IMR-90 (cell line): ENCODE measurements at regions not wholly inside any gene's neighbourhood (a gene's known extent, or its start where the extent isn't known, plus 50 kb on each side); places are given as distances from the start of the nearest gene placed in this dataset.

ENCODE experiments used
- ATAC-seq: fragments of 200-7000 bp; cut with Tn5 transposase; 2 replicates; pipeline ENCODE4 v1.9.1; 2020; ENCODE audit warnings: low read depth, mild to moderate bottlenecking, moderate library complexity
- BruUV-seq: library from RNA; stranded (reverse); fragments of 400-500 nt; replicated peaks from 2 replicates; lab custom pipeline; 2021; lab: Mats Ljungman, UMichigan
- CTCF ChIA-PET: fragments of 300-600 bp; formaldehyde crosslinking; extraction: SDS; loops from one replicate; lab custom pipeline; 2021; ENCODE audit warnings: antibody characterized with exemption; lab: Yijun Ruan, JAX
- POLR2A ChIA-PET: fragments of 300-600 bp; sonication (Branson Sonifier 250); formaldehyde crosslinking; loops from one replicate; lab custom pipeline; 2022; ENCODE audit warnings: antibody characterized with exemption; ENCODE audit not compliant: unreplicated experiment; lab: Charles Lee
- DNase-seq: peaks from one replicate; pipeline ENCODE4 v3.0.0; 2013
- H2AFZ ChIP-seq: replicated peaks from 2 replicates; pipeline ENCODE3; 2013; ENCODE audit warnings: low read length, mild to moderate bottlenecking; ENCODE audit not compliant: poor library complexity
- H2AK5ac ChIP-seq: 2 replicates; pipeline ENCODE4 v1.6.1; 2013; ENCODE audit warnings: low read depth, low read length, inconsistent platforms
- H2AK9ac ChIP-seq: replicated peaks from 2 replicates; pipeline ENCODE3; 2013; ENCODE audit warnings: mild to moderate bottlenecking, low read depth, low read length, moderate library complexity; ENCODE audit not compliant: poor library complexity
- H2BK120ac ChIP-seq: 2 replicates; pipeline ENCODE4 v1.6.1; 2013; ENCODE audit warnings: low read depth, low read length, inconsistent platforms
- H2BK15ac ChIP-seq: 3 replicates; pipeline ENCODE4 v1.6.1; 2013; ENCODE audit warnings: low read depth, low read length, inconsistent platforms
- H2BK20ac ChIP-seq: 2 replicates; pipeline ENCODE4 v1.6.1; 2013; ENCODE audit warnings: low read depth, mild to moderate bottlenecking, inconsistent platforms, low read length, moderate library complexity
- H2BK5ac ChIP-seq: 2 replicates; pipeline ENCODE4 v1.6.1; 2013; ENCODE audit warnings: mild to moderate bottlenecking, low read depth, low read length, inconsistent platforms; ENCODE audit not compliant: poor library complexity, severe bottlenecking
- H3K14ac ChIP-seq: replicated peaks from 2 replicates; pipeline ENCODE4 v1.6.1; 2013; ENCODE audit warnings: low read depth, low read length, inconsistent platforms
- H3K18ac ChIP-seq: 2 replicates; pipeline ENCODE4 v1.6.1; 2013; ENCODE audit warnings: low read depth, low read length, control low read depth
- H3K23ac ChIP-seq: 2 replicates; pipeline ENCODE4 v1.6.1; 2013; ENCODE audit warnings: low read depth, low read length, inconsistent platforms
- H3K27ac ChIP-seq: 2 replicates; pipeline ENCODE4 v1.5.1; 2013; ENCODE audit warnings: mild to moderate bottlenecking, control low read depth, low read length; ENCODE audit not compliant: insufficient read depth
- H3K27me3 ChIP-seq: 2 replicates; pipeline ENCODE4 v1.6.1; 2013; ENCODE audit warnings: low read length; ENCODE audit not compliant: control insufficient read depth, insufficient read depth
- H3K36me3 ChIP-seq: 2 replicates; pipeline ENCODE4 v1.6.1; 2013; ENCODE audit warnings: low read length, mixed read lengths; ENCODE audit not compliant: control insufficient read depth, insufficient read depth
- H3K4ac ChIP-seq: 2 replicates; pipeline ENCODE4 v1.6.1; 2013; ENCODE audit warnings: low read depth, low read length, inconsistent platforms
- H3K4me1 ChIP-seq: 2 replicates; pipeline ENCODE4 v1.6.1; 2013; ENCODE audit warnings: low read length, mixed read lengths; ENCODE audit not compliant: control insufficient read depth, insufficient read depth
- H3K4me2 ChIP-seq: 2 replicates; pipeline ENCODE4 v1.6.1; 2013; ENCODE audit warnings: low read depth, mild to moderate bottlenecking, control low read depth, low read length, moderate library complexity
- H3K4me3 ChIP-seq: 2 replicates; pipeline ENCODE4 v1.5.1; 2013; ENCODE audit warnings: low read depth, mild to moderate bottlenecking, control low read depth, low read length, moderate library complexity; ENCODE audit not compliant: insufficient read depth
- H3K56ac ChIP-seq: 2 replicates; pipeline ENCODE4 v1.6.1; 2013; ENCODE audit warnings: low read length, inconsistent platforms; ENCODE audit not compliant: insufficient read depth; ENCODE audit errors: extremely low read depth
- H3K79me1 ChIP-seq, 2 experiments: 2 replicates each; pipeline ENCODE4 v1.6.1; 2013; ENCODE audit warnings: low read length in 2 of 2, inconsistent platforms in 1 of 2, low read depth in 1 of 2
- H3K9ac ChIP-seq: 2 replicates; pipeline ENCODE4 v1.6.1; 2013; ENCODE audit warnings: low read depth, low read length, control low read depth
- H3K9me1 ChIP-seq: 2 replicates; pipeline ENCODE4 v1.6.1; 2013; ENCODE audit warnings: low read length, inconsistent platforms; ENCODE audit not compliant: insufficient read depth
- H3K9me3 ChIP-seq: 2 replicates; pipeline ENCODE4 v1.6.1; 2013; ENCODE audit warnings: low read length; ENCODE audit not compliant: control insufficient read depth, insufficient read depth
- H4K20me1 ChIP-seq: 2 replicates; pipeline ENCODE4 v1.6.1; 2013; ENCODE audit warnings: low read length, inconsistent platforms; ENCODE audit not compliant: insufficient read depth
- H4K5ac ChIP-seq: 2 replicates; pipeline ENCODE4 v1.6.1; 2013; ENCODE audit warnings: mild to moderate bottlenecking, low read depth, low read length, control low read depth
- H4K8ac ChIP-seq, 2 experiments: 2 replicates each; pipeline ENCODE4 v1.6.1; 2013; ENCODE audit warnings: low read depth in 2 of 2, low read length in 2 of 2, control low read depth in 1 of 2, inconsistent platforms in 1 of 2
- H4K91ac ChIP-seq: 2 replicates; pipeline ENCODE4 v1.6.1; 2013; ENCODE audit warnings: low read depth, low read length, inconsistent platforms; ENCODE audit not compliant: insufficient read depth
- BHLHE40 ChIP-seq: fragments of 150-350 bp; IDR thresholded peaks from 2 replicates; pipeline ENCODE4 v1.6.1; 2016; ENCODE audit warnings: mild to moderate bottlenecking, low read depth, low read length
- CEBPB ChIP-seq: IDR thresholded peaks from 2 replicates; pipeline ENCODE4 v1.6.1; 2012; ENCODE audit warnings: low read depth, low read length, improper control_type of control experiment
- CHD1 ChIP-seq: IDR thresholded peaks from 2 replicates; pipeline ENCODE4 v1.6.1; 2012; ENCODE audit warnings: low read depth, low read length, improper control_type of control experiment
- MAFK ChIP-seq: IDR thresholded peaks from 2 replicates; pipeline ENCODE4 v1.6.1; 2012; ENCODE audit warnings: low read depth, low read length, improper control_type of control experiment
- MXI1 ChIP-seq: IDR thresholded peaks from 2 replicates; pipeline ENCODE4 v1.6.1; 2012; ENCODE audit warnings: low read depth, mild to moderate bottlenecking, low read length, moderate library complexity, borderline replicate concordance
- POLR2A ChIP-seq: IDR thresholded peaks from 2 replicates; pipeline ENCODE4 v1.6.1; 2012; ENCODE audit warnings: mild to moderate bottlenecking, low read depth, low read length
- RAD21 ChIP-seq: IDR thresholded peaks from 2 replicates; pipeline ENCODE4 v1.6.1; 2012; ENCODE audit warnings: low read length, improper control_type of control experiment
- RFX5 ChIP-seq: IDR thresholded peaks from 2 replicates; pipeline ENCODE4 v1.8.0; 2012; ENCODE audit warnings: low read depth, mild to moderate bottlenecking, low read length, moderate library complexity
- SMC3 ChIP-seq: fragments of 150-350 bp; IDR thresholded peaks from 2 replicates; pipeline ENCODE4 v1.6.1; 2016; ENCODE audit warnings: low read depth, mild to moderate bottlenecking, antibody characterized with exemption, low read length, moderate library complexity
- WGBS, 2 experiments: methylation state at CpG; one replicate each; pipeline versions ENCODE4 v1.1.5 to v1.1.7; 2013; ENCODE audit warnings: missing lambda C conversion rate in 2 of 2; ENCODE audit not compliant: insufficient read length in 1 of 2; ENCODE audit errors: extremely low coverage in 2 of 2; 5-methylcytosine and 5-hydroxymethylcytosine counted together
- dilution Hi-C: fragments of 300-500 bp; cut with HindIII; formaldehyde crosslinking; loops from one replicate; pipeline ENCODE4 v1.14.3; 2018; ENCODE audit warnings: low sequenced_read_pairs; ENCODE audit not compliant: unreplicated experiment
- in situ Hi-C: fragments of 300-500 bp; cut with MboI; formaldehyde crosslinking; loops from 3 replicates; pipeline ENCODE4 v1.14.3; 2019; ENCODE audit warnings: low sequenced_read_pairs, inconsistent platforms, mixed read lengths
- intact Hi-C: fragments of 100-400 bp; cut with micrococcal nuclease; formaldehyde crosslinking; loops from 2 replicates; pipeline ENCODE4 v1.10.0; 2022
- TF ChIP-seq, protein P1 (sequence below): fragments of 150-350 bp; IDR thresholded peaks from 2 replicates; pipeline ENCODE4 v1.6.1; 2016; ENCODE audit warnings: low read depth, mild to moderate bottlenecking, low read length, moderate library complexity, borderline replicate concordance
- TF ChIP-seq, protein P2 (sequence below): conservative IDR thresholded peaks from 2 replicates; pipeline ENCODE4 v1.5.1; 2012; ENCODE audit warnings: mild to moderate bottlenecking, low read depth, low read length, improper control_type of control experiment

DNA sequence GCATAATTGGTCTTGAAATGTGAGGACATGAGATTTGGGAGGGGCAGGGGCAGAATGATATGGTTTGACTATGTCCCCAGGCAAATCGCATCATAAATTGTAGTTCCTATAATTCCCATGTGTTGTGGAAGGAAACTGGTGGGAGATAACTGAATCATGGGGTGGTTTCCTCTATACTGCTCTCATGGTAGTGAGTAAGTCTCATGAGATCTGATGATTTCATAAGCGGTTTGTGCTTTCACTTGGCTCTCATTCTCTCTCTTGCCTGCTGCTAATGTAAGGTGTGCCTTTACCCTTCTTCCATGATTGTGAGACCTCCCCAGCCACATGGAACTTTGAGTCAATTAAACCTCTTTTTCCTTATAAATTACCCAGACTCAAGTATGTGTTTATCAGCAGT lies 2595.9 kb downstream of the PCDH7 start:
- Histone ChIP-seq H2BK5ac (no peak overlapping the region), H3K4me3 (no peak overlapping the region), H3K4me1 (no peaks in the 10 kb centered on the region), H3K36me3 (no peaks in the 10 kb centered on the region), H2BK20ac (no peak overlapping the region), H3K4me2 (no peak overlapping the region), H2AFZ (no peak overlapping the region), H2AK5ac (no peak overlapping the region), H4K91ac (no peak overlapping the region), H3K56ac (no peak overlapping the region), H3K9ac (no peak overlapping the region), H4K8ac (no peak overlapping the region), H3K18ac (no peak overlapping the region), H3K27ac (no peak overlapping the region), H2BK15ac (no peak overlapping the region), H3K27me3 (no peaks in the 10 kb centered on the region), H3K79me1 (no peaks in the 10 kb centered on the region), H3K14ac (no peak overlapping the region), H2AK9ac (no peak overlapping the region), H3K23ac (no peak overlapping the region), H3K4ac (no peak overlapping the region), H2BK120ac (no peak overlapping the region), H4K20me1 (no peaks in the 10 kb centered on the region), H3K9me3 (peaks cover 13% of the 10 kb centered on the region), H3K9me1 (no peaks in the 10 kb centered on the region), H4K5ac (no peak overlapping the region)
- dilution Hi-C loops (no loop called here), in situ Hi-C loops (no loop called here), intact Hi-C loops (no loop called here)
- DNase-seq (no peak), ATAC-seq (no peak)
- WGBS, 2 experiments = no CpG with 5 or more reads among the region's 2 CpGs
- CTCF ChIA-PET = no interaction called here
- POLR2A ChIA-PET = no interaction called here
- TF ChIP-seq RAD21 (no peak), POLR2A (no peak), CHD1 (no peak), MXI1 (no peak), CEBPB (no peak), BHLHE40 (no peak), SMC3 (no peak), MAFK (no peak), RFX5 (no peak)
- TF ChIP-seq, protein P1, sequence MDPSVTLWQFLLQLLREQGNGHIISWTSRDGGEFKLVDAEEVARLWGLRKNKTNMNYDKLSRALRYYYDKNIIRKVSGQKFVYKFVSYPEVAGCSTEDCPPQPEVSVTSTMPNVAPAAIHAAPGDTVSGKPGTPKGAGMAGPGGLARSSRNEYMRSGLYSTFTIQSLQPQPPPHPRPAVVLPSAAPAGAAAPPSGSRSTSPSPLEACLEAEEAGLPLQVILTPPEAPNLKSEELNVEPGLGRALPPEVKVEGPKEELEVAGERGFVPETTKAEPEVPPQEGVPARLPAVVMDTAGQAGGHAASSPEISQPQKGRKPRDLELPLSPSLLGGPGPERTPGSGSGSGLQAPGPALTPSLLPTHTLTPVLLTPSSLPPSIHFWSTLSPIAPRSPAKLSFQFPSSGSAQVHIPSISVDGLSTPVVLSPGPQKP = no peak
- TF ChIP-seq, protein P2, sequence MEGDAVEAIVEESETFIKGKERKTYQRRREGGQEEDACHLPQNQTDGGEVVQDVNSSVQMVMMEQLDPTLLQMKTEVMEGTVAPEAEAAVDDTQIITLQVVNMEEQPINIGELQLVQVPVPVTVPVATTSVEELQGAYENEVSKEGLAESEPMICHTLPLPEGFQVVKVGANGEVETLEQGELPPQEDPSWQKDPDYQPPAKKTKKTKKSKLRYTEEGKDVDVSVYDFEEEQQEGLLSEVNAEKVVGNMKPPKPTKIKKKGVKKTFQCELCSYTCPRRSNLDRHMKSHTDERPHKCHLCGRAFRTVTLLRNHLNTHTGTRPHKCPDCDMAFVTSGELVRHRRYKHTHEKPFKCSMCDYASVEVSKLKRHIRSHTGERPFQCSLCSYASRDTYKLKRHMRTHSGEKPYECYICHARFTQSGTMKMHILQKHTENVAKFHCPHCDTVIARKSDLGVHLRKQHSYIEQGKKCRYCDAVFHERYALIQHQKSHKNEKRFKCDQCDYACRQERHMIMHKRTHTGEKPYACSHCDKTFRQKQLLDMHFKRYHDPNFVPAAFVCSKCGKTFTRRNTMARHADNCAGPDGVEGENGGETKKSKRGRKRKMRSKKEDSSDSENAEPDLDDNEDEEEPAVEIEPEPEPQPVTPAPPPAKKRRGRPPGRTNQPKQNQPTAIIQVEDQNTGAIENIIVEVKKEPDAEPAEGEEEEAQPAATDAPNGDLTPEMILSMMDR = no peak
- no TSS peak for BruUV-seq
